ENCODE measurements at regions not wholly inside any gene's neighbourhood (a gene's known extent, or its start where the extent isn't known, plus 50 kb on each side); places are given as distances from the start of the nearest gene placed in this dataset.

DNA sequence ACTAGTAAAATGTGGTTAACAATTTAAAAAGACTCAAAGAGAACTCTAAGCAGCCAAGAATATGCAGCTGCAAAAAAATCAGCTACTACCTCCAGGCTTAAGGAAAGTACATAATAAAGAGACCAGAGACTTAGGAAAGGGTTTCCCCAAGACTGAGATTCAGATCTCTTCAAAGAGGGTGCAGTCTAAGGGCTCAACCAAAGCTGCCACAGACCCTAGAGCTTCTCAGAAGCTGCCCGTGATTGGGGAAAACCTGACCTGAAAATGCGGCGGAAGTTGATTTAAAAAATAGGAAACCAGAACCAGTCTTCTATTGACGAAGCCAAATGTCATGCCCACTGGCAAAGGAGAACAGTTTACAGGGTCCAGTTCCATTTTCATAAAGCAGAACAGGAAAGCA is 516.8 kb upstream of the MARCKS start:
- DNase-seq: no peak
- TF ChIP-seq, protein P1, sequence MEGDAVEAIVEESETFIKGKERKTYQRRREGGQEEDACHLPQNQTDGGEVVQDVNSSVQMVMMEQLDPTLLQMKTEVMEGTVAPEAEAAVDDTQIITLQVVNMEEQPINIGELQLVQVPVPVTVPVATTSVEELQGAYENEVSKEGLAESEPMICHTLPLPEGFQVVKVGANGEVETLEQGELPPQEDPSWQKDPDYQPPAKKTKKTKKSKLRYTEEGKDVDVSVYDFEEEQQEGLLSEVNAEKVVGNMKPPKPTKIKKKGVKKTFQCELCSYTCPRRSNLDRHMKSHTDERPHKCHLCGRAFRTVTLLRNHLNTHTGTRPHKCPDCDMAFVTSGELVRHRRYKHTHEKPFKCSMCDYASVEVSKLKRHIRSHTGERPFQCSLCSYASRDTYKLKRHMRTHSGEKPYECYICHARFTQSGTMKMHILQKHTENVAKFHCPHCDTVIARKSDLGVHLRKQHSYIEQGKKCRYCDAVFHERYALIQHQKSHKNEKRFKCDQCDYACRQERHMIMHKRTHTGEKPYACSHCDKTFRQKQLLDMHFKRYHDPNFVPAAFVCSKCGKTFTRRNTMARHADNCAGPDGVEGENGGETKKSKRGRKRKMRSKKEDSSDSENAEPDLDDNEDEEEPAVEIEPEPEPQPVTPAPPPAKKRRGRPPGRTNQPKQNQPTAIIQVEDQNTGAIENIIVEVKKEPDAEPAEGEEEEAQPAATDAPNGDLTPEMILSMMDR (IDR thresholded peaks at IDR 0.05): no peak
- H3K4me1 Mint-ChIP-seq (ENCODE audit: low read depth): peaks cover 34% of the 10 kb centered on the region
- no peaks in the 10 kb centered on the region for H3K9me3 Mint-ChIP-seq
- no peaks in the 10 kb centered on the region for H3K36me3 Mint-ChIP-seq (ENCODE audit: low read depth)
- H3K4me3 Mint-ChIP-seq: no peak overlapping the region
- peaks cover 3% of the 10 kb centered on the region; the same call in 1 of the 2 replicates for H3K27me3 Mint-ChIP-seq (ENCODE audit: insufficient read depth)
- H3K27ac Mint-ChIP-seq: no peak overlapping the region

DNA sequence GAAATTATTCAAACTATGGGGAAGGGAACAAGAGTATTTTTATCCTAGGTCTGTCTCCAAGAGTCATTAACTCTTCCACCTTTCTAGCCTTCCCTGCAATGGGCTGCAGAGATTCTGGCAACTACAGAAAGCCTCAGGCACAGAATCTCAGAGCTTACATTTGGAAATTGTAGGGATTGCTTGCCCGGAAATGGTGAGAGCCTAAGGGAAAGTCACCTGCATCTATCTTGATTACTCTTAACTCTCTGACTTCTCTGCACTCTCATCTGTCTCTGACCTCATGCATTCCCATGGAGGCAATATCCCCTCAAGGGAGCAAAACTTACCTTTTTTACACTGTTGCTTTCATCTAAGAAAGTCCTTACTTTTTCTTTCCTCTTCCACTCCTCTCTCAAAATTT is 513.2 kb upstream of the MARCKS start:
- no peak overlapping the region for H3K4me3 Mint-ChIP-seq
- H3K36me3 Mint-ChIP-seq (ENCODE audit: low read depth): no peaks in the 10 kb centered on the region
- peaks cover 60% of the 10 kb centered on the region for H3K4me1 Mint-ChIP-seq (ENCODE audit: low read depth)
- H3K9me3 Mint-ChIP-seq: no peaks in the 10 kb centered on the region
- no peak for DNase-seq
- H3K27me3 Mint-ChIP-seq (ENCODE audit: insufficient read depth): peaks cover 3% of the 10 kb centered on the region; the same call in 1 of the 2 replicates
- TF ChIP-seq, protein P1 (IDR thresholded peaks at IDR 0.05): no peak
- no peak overlapping the region; the same call in 1 of the 2 replicates for H3K27ac Mint-ChIP-seq

DNA sequence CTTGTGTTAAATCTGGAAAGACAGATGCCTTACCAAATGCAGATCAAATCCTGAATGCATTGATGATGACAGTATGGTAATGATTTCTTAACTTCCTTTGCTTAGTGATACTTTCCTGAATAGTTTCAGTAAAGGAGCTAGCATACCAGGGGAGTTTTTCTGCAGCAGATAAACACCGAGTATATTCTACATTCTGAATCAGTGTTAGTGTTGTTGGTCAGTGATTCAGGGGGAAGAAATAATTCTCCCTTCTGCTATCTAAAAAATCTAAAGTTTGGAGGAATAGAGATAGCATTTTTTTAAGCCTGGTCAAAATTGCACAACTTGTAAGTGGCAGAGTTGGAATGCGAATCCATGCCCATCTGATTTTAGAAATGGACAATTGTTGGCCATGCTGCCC is 512.2 kb upstream of the MARCKS start:
- peaks cover 62% of the 10 kb centered on the region for H3K4me1 Mint-ChIP-seq (ENCODE audit: low read depth)
- peaks cover 3% of the 10 kb centered on the region; the same call in 1 of the 2 replicates for H3K27me3 Mint-ChIP-seq (ENCODE audit: insufficient read depth)
- DNase-seq: peak; percentile 53

DNA sequence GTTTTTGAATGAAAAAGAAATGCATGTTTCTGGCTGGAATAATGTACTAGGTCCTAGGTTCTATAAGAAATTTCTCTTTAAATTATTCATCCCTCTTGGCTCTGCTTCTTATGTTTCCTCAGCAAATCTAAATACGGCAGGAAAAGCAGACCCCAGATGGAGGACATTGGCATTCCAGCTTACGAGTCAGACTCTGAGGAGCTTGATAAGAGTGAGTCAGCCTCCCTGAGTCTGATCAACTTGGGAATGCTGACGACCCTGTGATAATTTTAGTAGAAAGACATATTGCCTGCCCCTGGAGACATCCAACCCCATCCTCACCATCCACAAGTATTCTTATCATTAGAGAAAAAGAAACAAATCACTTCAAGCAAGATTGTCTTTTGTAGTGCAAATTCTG is 509.7 kb upstream of the MARCKS start:
- Mint-ChIP-seq H3K4me1 (ENCODE audit: low read depth) (peaks cover 82% of the 10 kb centered on the region), H3K27me3 (ENCODE audit: insufficient read depth) (peaks cover 3% of the 10 kb centered on the region; the same call in 1 of the 2 replicates), H3K4me3 (peak overlapping the region; percentile 1; the same call in 1 of the 2 replicates), H3K36me3 (ENCODE audit: low read depth) (no peaks in the 10 kb centered on the region), H3K27ac (peak overlapping the region; percentile 46), H3K9me3 (no peaks in the 10 kb centered on the region)
- DNase-seq: no peak
- TF ChIP-seq, protein P1 (IDR thresholded peaks at IDR 0.05): no peak

More for the DNA sequence above, 512.2 kb upstream of the MARCKS start:
- H3K36me3 Mint-ChIP-seq (ENCODE audit: low read depth): no peaks in the 10 kb centered on the region
- no peaks in the 10 kb centered on the region for H3K9me3 Mint-ChIP-seq
- TF ChIP-seq, protein P1 (IDR thresholded peaks at IDR 0.05): no peak
- H3K4me3 Mint-ChIP-seq: peak overlapping the region; percentile 60
- H3K27ac Mint-ChIP-seq: peak overlapping the region; percentile 75

DNA sequence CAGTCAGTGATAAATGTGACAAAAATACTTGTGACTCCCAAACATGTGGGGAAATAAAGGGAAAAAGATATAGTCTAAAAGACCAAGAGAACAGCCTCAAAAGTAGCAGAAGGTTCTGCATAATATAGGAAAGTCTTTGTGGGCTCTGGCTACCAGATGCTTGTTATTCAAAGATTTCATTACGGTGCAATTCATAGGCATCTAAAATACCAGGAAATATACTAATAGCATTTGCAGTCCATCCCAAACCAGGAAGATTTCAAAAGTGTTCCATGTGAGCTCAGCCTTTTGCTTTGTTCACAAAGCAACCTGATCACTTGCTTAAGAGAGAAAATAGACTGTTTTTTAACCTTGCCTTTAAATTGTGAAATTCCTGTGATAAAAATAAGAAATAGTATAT is 506.7 kb upstream of the MARCKS start:
- H3K4me1 Mint-ChIP-seq (ENCODE audit: low read depth): peaks cover 85% of the 10 kb centered on the region
- no peak for DNase-seq

More for the DNA sequence above, 506.7 kb upstream of the MARCKS start:
- H3K27me3 Mint-ChIP-seq (ENCODE audit: insufficient read depth): no peaks in the 10 kb centered on the region; the same call in 1 of the 2 replicates
- H3K9me3 Mint-ChIP-seq: no peaks in the 10 kb centered on the region
- H3K27ac Mint-ChIP-seq: peak overlapping the region; percentile 95
- TF ChIP-seq, protein P1 (IDR thresholded peaks at IDR 0.05): no peak
- peak overlapping the region; percentile 64 for H3K4me3 Mint-ChIP-seq
- no peaks in the 10 kb centered on the region for H3K36me3 Mint-ChIP-seq (ENCODE audit: low read depth)

All from HFFc6 (cell line).